GM12875 (cell line): ENCODE measurements at regions not wholly inside any gene's neighbourhood (a gene's known extent, or its start where the extent isn't known, plus 50 kb on each side); places are given as distances from the start of the nearest gene placed in this dataset.
"Not testable (repeated sequence)": the region's sequence is repeated elsewhere in the genome, so short reads cannot be mapped to it uniquely, and the experiment has no call there.

Source experiments
- H3K4me3 ChIP-seq: one replicate; pipeline ENCODE4 v1.5.1; 2011; ENCODE audit warnings: low read depth, low read length, control low read depth
- TF ChIP-seq, protein P1 (sequence below): IDR thresholded peaks from 2 replicates; pipeline ENCODE4 v1.5.1; 2011; ENCODE audit warnings: low read depth, mild to moderate bottlenecking, control low read depth, inconsistent platforms, low read length, moderate library complexity, borderline replicate concordance; ENCODE audit not compliant: insufficient read depth

DNA sequence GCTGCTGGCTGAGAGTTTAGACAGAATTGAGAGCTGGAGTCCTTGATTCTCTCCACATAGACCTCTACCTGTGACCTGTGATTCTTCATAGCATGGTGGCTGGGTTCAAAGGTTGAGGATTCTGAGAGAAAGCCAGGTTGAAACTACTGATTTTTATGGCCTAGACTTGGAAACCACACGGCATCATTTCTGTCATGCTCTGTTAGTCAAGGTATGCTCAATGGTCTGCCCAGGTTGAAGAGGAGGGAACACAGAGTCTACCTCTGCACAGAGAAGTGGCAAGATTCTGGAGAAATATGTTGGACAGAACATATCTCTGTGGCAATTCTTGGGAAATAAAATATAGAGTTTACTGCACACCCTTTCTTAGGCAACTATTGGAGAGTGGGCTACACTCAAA lies 57.2 kb upstream of the CXorf66 start:
- no peak overlapping the region for H3K4me3 ChIP-seq
- TF ChIP-seq, protein P1, sequence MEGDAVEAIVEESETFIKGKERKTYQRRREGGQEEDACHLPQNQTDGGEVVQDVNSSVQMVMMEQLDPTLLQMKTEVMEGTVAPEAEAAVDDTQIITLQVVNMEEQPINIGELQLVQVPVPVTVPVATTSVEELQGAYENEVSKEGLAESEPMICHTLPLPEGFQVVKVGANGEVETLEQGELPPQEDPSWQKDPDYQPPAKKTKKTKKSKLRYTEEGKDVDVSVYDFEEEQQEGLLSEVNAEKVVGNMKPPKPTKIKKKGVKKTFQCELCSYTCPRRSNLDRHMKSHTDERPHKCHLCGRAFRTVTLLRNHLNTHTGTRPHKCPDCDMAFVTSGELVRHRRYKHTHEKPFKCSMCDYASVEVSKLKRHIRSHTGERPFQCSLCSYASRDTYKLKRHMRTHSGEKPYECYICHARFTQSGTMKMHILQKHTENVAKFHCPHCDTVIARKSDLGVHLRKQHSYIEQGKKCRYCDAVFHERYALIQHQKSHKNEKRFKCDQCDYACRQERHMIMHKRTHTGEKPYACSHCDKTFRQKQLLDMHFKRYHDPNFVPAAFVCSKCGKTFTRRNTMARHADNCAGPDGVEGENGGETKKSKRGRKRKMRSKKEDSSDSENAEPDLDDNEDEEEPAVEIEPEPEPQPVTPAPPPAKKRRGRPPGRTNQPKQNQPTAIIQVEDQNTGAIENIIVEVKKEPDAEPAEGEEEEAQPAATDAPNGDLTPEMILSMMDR = no peak

DNA sequence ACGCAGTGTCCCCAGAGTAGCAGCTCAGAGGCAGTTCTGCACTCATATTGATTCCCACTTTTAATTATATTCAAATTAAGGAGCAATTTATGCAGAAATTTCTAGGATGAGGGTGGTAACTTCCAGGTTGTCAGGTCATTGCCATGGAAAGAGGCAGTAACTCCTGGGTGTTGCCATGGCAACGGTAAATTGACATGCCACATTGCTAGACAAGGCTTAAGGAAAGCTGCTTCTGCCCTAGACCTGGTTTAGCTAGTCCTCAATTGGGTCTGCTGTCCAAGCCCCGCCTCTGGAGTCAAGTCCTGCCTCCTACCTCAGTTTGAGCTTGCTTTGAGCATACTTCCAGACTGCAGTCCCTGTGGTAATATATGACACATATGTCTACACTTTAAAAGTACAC lies 53.8 kb upstream of the CXorf66 start:
- H3K4me3 ChIP-seq = not testable (repeated sequence)
